T-cell (primary cell): ENCODE measurements at regions not wholly inside any gene's neighbourhood (a gene's known extent, or its start where the extent isn't known, plus 50 kb on each side); places are given as distances from the start of the nearest gene placed in this dataset.

ENCODE experiments used
- ATAC-seq, 4 experiments: fragments of 200-7000 bp in 3 of 4; fragments of 150-1000 bp in 1 of 4; cut with Tn5 transposase; replicated peaks in 1 of 4; 1 replicate in 3 of 4; 2 replicates in 1 of 4; pipeline ENCODE4 v1.10.0; 2021; ENCODE audit warnings: moderate library complexity in 3 of 4, mild to moderate bottlenecking in 2 of 4, moderate number of reproducible peaks in 1 of 4
- CTCF ChIA-PET, 2 donors: fragments of 300-600 bp; sonication (Branson Sonifier 250); formaldehyde crosslinking; loops; one replicate each; lab custom pipeline; 2022; ENCODE audit warnings: antibody characterized with exemption in 2 of 2; lab: Charles Lee
- POLR2A ChIA-PET, 2 donors: fragments of 300-600 bp; sonication (Branson Sonifier 250); formaldehyde crosslinking; loops; one replicate each; lab custom pipeline; 2022; ENCODE audit warnings: antibody characterized with exemption in 2 of 2; lab: Charles Lee
- DNase-seq, 35 experiments: peaks; one replicate each; pipeline versions ENCODE4 v3.0.0 to v3.0.0-alpha.2; 2013 to 2023
- H3K27ac ChIP-seq: one replicate; pipeline ENCODE4 v1.5.1; 2013; ENCODE audit warnings: low read length
- H3K27me3 ChIP-seq, 2 experiments: replicated peaks in 1 of 2; 1 replicate in 1 of 2; 2 replicates in 1 of 2; pipeline versions ENCODE4 v1.6.1 to v1.7.0; 2013; ENCODE audit warnings: low read length in 1 of 2, mixed read lengths in 1 of 2; ENCODE audit not compliant: control insufficient read depth in 2 of 2, insufficient read depth in 2 of 2; ENCODE audit errors: extremely low read depth in 1 of 2
- H3K36me3 ChIP-seq, 2 donors: 1 replicate in 1 of 2; 2 replicates in 1 of 2; pipeline versions ENCODE4 v1.6.1 to v1.7.0; 2013; ENCODE audit warnings: low read length in 1 of 2; ENCODE audit not compliant: control insufficient read depth in 2 of 2, insufficient read depth in 1 of 2; ENCODE audit errors: extremely low read depth in 1 of 2
- H3K4me1 ChIP-seq, 2 experiments: 1 replicate in 1 of 2; 2 replicates in 1 of 2; pipeline versions ENCODE4 v1.6.1 to v1.7.0; 2013; ENCODE audit warnings: low read length in 2 of 2, mixed read lengths in 1 of 2; ENCODE audit not compliant: insufficient read depth in 2 of 2, control insufficient read depth in 1 of 2; ENCODE audit errors: extremely low read depth in 1 of 2
- H3K4me3 ChIP-seq, 2 donors: 1 replicate in 1 of 2; 2 replicates in 1 of 2; pipeline versions ENCODE4 v1.5.1 to v1.7.0; 2013; ENCODE audit warnings: mild to moderate bottlenecking in 2 of 2, low read length in 1 of 2, moderate library complexity in 1 of 2; ENCODE audit not compliant: control insufficient read depth in 1 of 2; ENCODE audit errors: extremely low read depth in 1 of 2
- H3K9me3 ChIP-seq: 2 replicates; pipeline ENCODE4 v1.7.0; 2013
- H3K27ac Mint-ChIP-seq, 2 donors: one replicate each; pipeline ENCODE4 v1.8.0; 2020 to 2021; ENCODE audit warnings: mild to moderate bottlenecking in 2 of 2, mixed read lengths in 2 of 2
- H3K27me3 Mint-ChIP-seq, 2 donors: one replicate each; pipeline ENCODE4 v1.8.0; 2021 to 2022; ENCODE audit warnings: mixed read lengths in 2 of 2
- H3K36me3 Mint-ChIP-seq: one replicate; pipeline ENCODE4 v1.8.0; 2021; ENCODE audit warnings: mixed read lengths
- H3K4me1 Mint-ChIP-seq, 3 donors: one replicate each; pipeline ENCODE4 v1.8.0; 2020 to 2022; ENCODE audit warnings: mixed read lengths in 3 of 3, mild to moderate bottlenecking in 1 of 3
- H3K4me3 Mint-ChIP-seq, 3 donors: one replicate each; pipeline ENCODE4 v1.8.0; 2020 to 2022; ENCODE audit warnings: mild to moderate bottlenecking in 3 of 3, mixed read lengths in 3 of 3, moderate library complexity in 3 of 3
- H3K9me3 Mint-ChIP-seq, 3 donors: one replicate each; pipeline ENCODE4 v1.8.0; 2020 to 2022; ENCODE audit warnings: mixed read lengths in 3 of 3
- WGBS: methylation state at CpG from one replicate; pipeline ENCODE4 v1.1.5; 2013; ENCODE audit warnings: missing lambda C conversion rate; ENCODE audit not compliant: insufficient coverage; 5-methylcytosine and 5-hydroxymethylcytosine counted together

- ATAC-seq (no peak), DNase-seq (no peak)
- Mint-ChIP-seq H3K27me3 (no peaks in the 10 kb centered on the region), H3K4me1 (no peaks in the 10 kb centered on the region), H3K36me3 (no peaks in the 10 kb centered on the region), H3K27ac (no peak overlapping the region), H3K9me3 (peaks cover 0 to 9% (median 5%) of the 10 kb centered on the region in 3 donors), H3K4me3 (no peak overlapping the region)
- no peaks in the 10 kb centered on the region for H3K9me3 ChIP-seq
- ChIA-PET POLR2A (interaction anchor here in 1 of 2 donors (0.6 kb wide), 2 partner anchors 15 to 34 kb away, joined by 3 to 6 read pairs; no protein-coding TSS in a partner anchor), CTCF (no interaction called here)
- no peak overlapping the region for H3K27ac ChIP-seq
- no peak overlapping the region for H3K4me3 ChIP-seq
- no peaks in the 10 kb centered on the region for H3K36me3 ChIP-seq
- H3K4me1 ChIP-seq, result no peaks in the 10 kb centered on the region
- H3K27me3 ChIP-seq, result no peaks in the 10 kb centered on the region
Observed at GRCh38 chr6:67287566-67287965, 1347.5 kb upstream of the ADGRB3 start.

- CTCF ChIA-PET, result no interaction called here
- DNase-seq (no peak), ATAC-seq (no peak)
- Histone ChIP-seq H3K36me3 (no peaks in the 10 kb centered on the region), H3K27ac (no peak overlapping the region), H3K9me3 (no peaks in the 10 kb centered on the region), H3K4me3 (no peak overlapping the region), H3K27me3 (no peaks in the 10 kb centered on the region), H3K4me1 (no peaks in the 10 kb centered on the region)
- no peaks in the 10 kb centered on the region for H3K36me3 Mint-ChIP-seq
- no peak overlapping the region for H3K27ac Mint-ChIP-seq
- H3K4me3 Mint-ChIP-seq, result no peak overlapping the region
- peaks cover 6 to 11% (median 9%) of the 10 kb centered on the region in 3 donors for H3K9me3 Mint-ChIP-seq
- no peaks in the 10 kb centered on the region for H3K4me1 Mint-ChIP-seq
- no peaks in the 10 kb centered on the region for H3K27me3 Mint-ChIP-seq
- POLR2A ChIA-PET, result no interaction called here
Observed at GRCh38 chr6:67285770-67286495, 1349.1 kb upstream of the ADGRB3 start.

- Mint-ChIP-seq H3K4me1 (no peaks in the 10 kb centered on the region), H3K27me3 (no peaks in the 10 kb centered on the region), H3K9me3 (peaks cover 4 to 10% (median 10%) of the 10 kb centered on the region in 3 donors), H3K4me3 (no peak overlapping the region), H3K27ac (no peak overlapping the region), H3K36me3 (no peaks in the 10 kb centered on the region)
- ATAC-seq, result no peak
- Histone ChIP-seq H3K27ac (no peak overlapping the region), H3K4me1 (no peaks in the 10 kb centered on the region), H3K27me3 (no peaks in the 10 kb centered on the region), H3K9me3 (no peaks in the 10 kb centered on the region), H3K4me3 (no peak overlapping the region), H3K36me3 (no peaks in the 10 kb centered on the region)
- no CpG with 5 or more reads among the region's 2 CpGs for WGBS
- POLR2A ChIA-PET, result no interaction called here
- CTCF ChIA-PET, result no interaction called here
- DNase-seq, result no peak
Observed at GRCh38 chr6:67277312-67277711, 1357.8 kb upstream of the ADGRB3 start.

GRCh38 chr6:67265996-67266921 lies 1368.8 kb upstream of the ADGRB3 start:
- Mint-ChIP-seq H3K4me3 (no peak overlapping the region), H3K4me1 (no peaks in the 10 kb centered on the region), H3K9me3 (peaks cover 7 to 14% (median 7%) of the 10 kb centered on the region in 3 donors), H3K27me3 (no peaks in the 10 kb centered on the region), H3K36me3 (no peaks in the 10 kb centered on the region), H3K27ac (no peak overlapping the region)
- Histone ChIP-seq H3K4me3 (no peak overlapping the region), H3K9me3 (peaks cover 2% of the 10 kb centered on the region), H3K4me1 (no peaks in the 10 kb centered on the region), H3K27me3 (no peaks in the 10 kb centered on the region), H3K27ac (no peak overlapping the region), H3K36me3 (no peaks in the 10 kb centered on the region)
- CTCF ChIA-PET, result no interaction called here
- POLR2A ChIA-PET, result no interaction called here
- DNase-seq (no peak), ATAC-seq (no peak)
- WGBS, result 77% methylated on average over 18 of the region's 20 CpGs

GRCh38 chr6:67252663-67253062 lies 1382.4 kb upstream of the ADGRB3 start:
- Histone ChIP-seq H3K36me3 (no peaks in the 10 kb centered on the region), H3K4me1 (no peaks in the 10 kb centered on the region), H3K9me3 (no peaks in the 10 kb centered on the region), H3K27ac (no peak overlapping the region), H3K4me3 (no peak overlapping the region), H3K27me3 (no peaks in the 10 kb centered on the region)
- ChIA-PET CTCF (no interaction called here), POLR2A (no interaction called here)
- peaks cover 16 to 21% (median 17%) of the 10 kb centered on the region in 3 donors for H3K9me3 Mint-ChIP-seq
- no peaks in the 10 kb centered on the region for H3K27me3 Mint-ChIP-seq
- H3K4me1 Mint-ChIP-seq, result no peaks in the 10 kb centered on the region
- no peak overlapping the region for H3K27ac Mint-ChIP-seq
- WGBS, result no CpG with 5 or more reads among the region's 3 CpGs
- H3K4me3 Mint-ChIP-seq, result no peak overlapping the region
- DNase-seq, result no peak
- ATAC-seq, result no peak
- H3K36me3 Mint-ChIP-seq, result no peaks in the 10 kb centered on the region

- ATAC-seq, result no peak
- Mint-ChIP-seq H3K36me3 (no peaks in the 10 kb centered on the region), H3K9me3 (peaks cover 14 to 22% (median 18%) of the 10 kb centered on the region in 3 donors), H3K4me3 (no peak overlapping the region), H3K27ac (no peak overlapping the region), H3K27me3 (no peaks in the 10 kb centered on the region), H3K4me1 (no peaks in the 10 kb centered on the region)
- ChIA-PET POLR2A (interaction anchor here in 1 of 2 donors (0.6 kb wide), 1 partner anchor 46 kb away, joined by 4 read pairs; no protein-coding TSS in a partner anchor), CTCF (no interaction called here)
- Histone ChIP-seq H3K4me3 (no peak overlapping the region), H3K27me3 (no peaks in the 10 kb centered on the region), H3K27ac (no peak overlapping the region), H3K4me1 (no peaks in the 10 kb centered on the region), H3K36me3 (no peaks in the 10 kb centered on the region), H3K9me3 (peaks cover 2% of the 10 kb centered on the region)
- WGBS, result 50% methylated on average over 1 of the region's 4 CpGs
- no peak for DNase-seq
Observed at GRCh38 chr6:67248077-67248476, 1387.0 kb upstream of the ADGRB3 start.
